Epithelial cell of proximal tubule (primary cell): ENCODE measurements at regions not wholly inside any gene's neighbourhood (a gene's known extent, or its start where the extent isn't known, plus 50 kb on each side); places are given as distances from the start of the nearest gene placed in this dataset.

Source experiments
- DNase-seq: peaks from one replicate; pipeline ENCODE4 v3.0.0-alpha.2; 2011; ENCODE audit warnings: low read depth
- H3K4me3 ChIP-seq: 2 replicates; pipeline ENCODE4 v1.5.1; 2011; ENCODE audit warnings: low read depth, mild to moderate bottlenecking, low read length
- CTCF ChIP-seq: conservative IDR thresholded peaks from 2 replicates; pipeline ENCODE4 v1.5.1; 2012; ENCODE audit warnings: low read depth, mild to moderate bottlenecking, low read length

- TF ChIP-seq CTCF = no peak
- DNase-seq = no peak
Observed at GRCh38 chr21:35222541-35222941, 173.4 kb upstream of the RUNX1 start.

GRCh38 chr21:35222021-35222420 is 172.9 kb upstream of the RUNX1 start:
- no peak overlapping the region for H3K4me3 ChIP-seq
- no peak for DNase-seq
- TF ChIP-seq CTCF = no peak

More at GRCh38 chr21:35222541-35222941, 173.4 kb upstream of the RUNX1 start:
- H3K4me3 ChIP-seq = no peak overlapping the region

- no peak for TF ChIP-seq CTCF
- no peak for DNase-seq
Observed at GRCh38 chr21:35220301-35220700, 171.2 kb upstream of the RUNX1 start.

GRCh38 chr21:35219719-35220118 is 170.6 kb upstream of the RUNX1 start:
- no peak for DNase-seq
- no peak for TF ChIP-seq CTCF
- no peak overlapping the region for H3K4me3 ChIP-seq

More at GRCh38 chr21:35220301-35220700, 171.2 kb upstream of the RUNX1 start:
- no peak overlapping the region for H3K4me3 ChIP-seq

GRCh38 chr21:35219291-35219690 is 170.2 kb upstream of the RUNX1 start:
- no peak overlapping the region for H3K4me3 ChIP-seq
- DNase-seq = no peak
- no peak for TF ChIP-seq CTCF

- no peak overlapping the region for H3K4me3 ChIP-seq
- DNase-seq = peak; percentile 99
Observed at GRCh38 chr21:35217504-35218060, 168.5 kb upstream of the RUNX1 start.

More at GRCh38 chr21:35217504-35218060, 168.5 kb upstream of the RUNX1 start:
- no peak for TF ChIP-seq CTCF
